Mucosa of stomach (tissue), 1 donor: ENCODE measurements at regions not wholly inside any gene's neighbourhood (a gene's known extent, or its start where the extent isn't known, plus 50 kb on each side); places are given as distances from the start of the nearest gene placed in this dataset.
"Not testable (repeated sequence)": the region's sequence is repeated elsewhere in the genome, so short reads cannot be mapped to it uniquely, and the experiment has no call there.

Experiments used
- H3K27me3 ChIP-seq: one replicate; pipeline ENCODE4 v1.7.0; 2013; ENCODE audit warnings: mild to moderate bottlenecking, low read length; ENCODE audit not compliant: control insufficient read depth, insufficient read depth
- H3K36me3 ChIP-seq: one replicate; pipeline ENCODE4 v1.7.0; 2013; ENCODE audit warnings: low read length; ENCODE audit not compliant: control insufficient read depth, insufficient read depth
- H3K4me1 ChIP-seq: one replicate; pipeline ENCODE4 v1.7.0; 2013; ENCODE audit warnings: mild to moderate bottlenecking, low read length; ENCODE audit not compliant: control insufficient read depth, insufficient read depth
- H3K4me3 ChIP-seq: one replicate; pipeline ENCODE4 v1.7.0; 2013; ENCODE audit warnings: low read length
- H3K9ac ChIP-seq: one replicate; pipeline ENCODE4 v1.7.0; 2013; ENCODE audit warnings: mild to moderate bottlenecking, low read length, moderate library complexity
- H3K9me3 ChIP-seq: one replicate; pipeline ENCODE4 v1.7.0; 2013; ENCODE audit warnings: mild to moderate bottlenecking, low read length, moderate library complexity; ENCODE audit not compliant: control insufficient read depth
- donor health status: Pancreatic carcinoma.

GRCh38 chr12:127140864-127141484 lies 1126.0 kb upstream of the TMEM132C start:
- not testable (repeated sequence) for H3K4me1 ChIP-seq, H3K4me3 ChIP-seq, H3K9me3 ChIP-seq, H3K36me3 ChIP-seq, H3K27me3 ChIP-seq, H3K9ac ChIP-seq

GRCh38 chr12:127143020-127143419 lies 1124.0 kb upstream of the TMEM132C start:
- Histone ChIP-seq H3K9me3 (no peaks in the 10 kb centered on the region), H3K9ac (no peak overlapping the region), H3K36me3 (no peaks in the 10 kb centered on the region), H3K4me1 (peaks cover 4% of the 10 kb centered on the region), H3K27me3 (no peaks in the 10 kb centered on the region), H3K4me3 (no peak overlapping the region)

GRCh38 chr12:127144770-127145169 lies 1122.2 kb upstream of the TMEM132C start:
- Histone ChIP-seq H3K9ac (no peak overlapping the region), H3K4me3 (no peak overlapping the region), H3K9me3 (no peaks in the 10 kb centered on the region), H3K36me3 (no peaks in the 10 kb centered on the region), H3K27me3 (no peaks in the 10 kb centered on the region), H3K4me1 (peaks cover 4% of the 10 kb centered on the region)

- H3K9ac ChIP-seq = peak overlapping the region; percentile 42
- H3K9me3 ChIP-seq = no peaks in the 10 kb centered on the region
- H3K27me3 ChIP-seq = no peaks in the 10 kb centered on the region
- H3K36me3 ChIP-seq = no peaks in the 10 kb centered on the region
- H3K4me1 ChIP-seq = peaks cover 4% of the 10 kb centered on the region
- peak overlapping the region; percentile 8 for H3K4me3 ChIP-seq
These were observed 1121.6 kb upstream of the TMEM132C start for GRCh38 chr12:127145241-127145928.

GRCh38 chr12:127145929-127146789 lies 1120.8 kb upstream of the TMEM132C start:
- peaks cover 4% of the 10 kb centered on the region for H3K4me1 ChIP-seq
- no peaks in the 10 kb centered on the region for H3K27me3 ChIP-seq
- H3K4me3 ChIP-seq = peak overlapping the region; percentile 8
- H3K9ac ChIP-seq = peak overlapping the region; percentile 42
- H3K9me3 ChIP-seq = no peaks in the 10 kb centered on the region
- no peaks in the 10 kb centered on the region for H3K36me3 ChIP-seq

- H3K4me3 ChIP-seq = no peak overlapping the region
- peaks cover 4% of the 10 kb centered on the region for H3K4me1 ChIP-seq
- H3K9ac ChIP-seq = no peak overlapping the region
- no peaks in the 10 kb centered on the region for H3K36me3 ChIP-seq
- H3K9me3 ChIP-seq = no peaks in the 10 kb centered on the region
- H3K27me3 ChIP-seq = no peaks in the 10 kb centered on the region
These were observed 1119.8 kb upstream of the TMEM132C start for GRCh38 chr12:127146991-127147718.

- Histone ChIP-seq H3K4me1 (peaks cover 4% of the 10 kb centered on the region), H3K9me3 (no peaks in the 10 kb centered on the region), H3K9ac (no peak overlapping the region), H3K27me3 (no peaks in the 10 kb centered on the region), H3K36me3 (no peaks in the 10 kb centered on the region), H3K4me3 (no peak overlapping the region)
These were observed 1119.2 kb upstream of the TMEM132C start for GRCh38 chr12:127147724-127148123.

- H3K9ac ChIP-seq = no peak overlapping the region
- no peak overlapping the region for H3K4me3 ChIP-seq
- peaks cover 4% of the 10 kb centered on the region for H3K4me1 ChIP-seq
These were observed 1118.7 kb upstream of the TMEM132C start for GRCh38 chr12:127148318-127148717.

GRCh38 chr12:127149226-127149964 lies 1117.6 kb upstream of the TMEM132C start:
- no peak overlapping the region for H3K9ac ChIP-seq
- H3K36me3 ChIP-seq = no peaks in the 10 kb centered on the region
- H3K4me3 ChIP-seq = no peak overlapping the region
- no peaks in the 10 kb centered on the region for H3K27me3 ChIP-seq
- H3K4me1 ChIP-seq = peaks cover 4% of the 10 kb centered on the region
- H3K9me3 ChIP-seq = no peaks in the 10 kb centered on the region

More at GRCh38 chr12:127148318-127148717, 1118.7 kb upstream of the TMEM132C start:
- H3K36me3 ChIP-seq = no peaks in the 10 kb centered on the region
- H3K9me3 ChIP-seq = no peaks in the 10 kb centered on the region
- no peaks in the 10 kb centered on the region for H3K27me3 ChIP-seq

- H3K9me3 ChIP-seq = no peaks in the 10 kb centered on the region
- H3K4me1 ChIP-seq = peaks cover 4% of the 10 kb centered on the region
- no peaks in the 10 kb centered on the region for H3K36me3 ChIP-seq
- H3K9ac ChIP-seq = no peak overlapping the region
- H3K27me3 ChIP-seq = no peaks in the 10 kb centered on the region
- no peak overlapping the region for H3K4me3 ChIP-seq
These were observed 1116.9 kb upstream of the TMEM132C start for GRCh38 chr12:127150028-127150427.

GRCh38 chr12:127150479-127150878 lies 1116.5 kb upstream of the TMEM132C start:
- Histone ChIP-seq H3K36me3 (no peaks in the 10 kb centered on the region), H3K4me1 (peaks cover 4% of the 10 kb centered on the region), H3K9ac (no peak overlapping the region), H3K4me3 (no peak overlapping the region), H3K27me3 (no peaks in the 10 kb centered on the region), H3K9me3 (no peaks in the 10 kb centered on the region)
